ENCODE measurements at regions not wholly inside any gene's neighbourhood (a gene's known extent, or its start where the extent isn't known, plus 50 kb on each side); places are given as distances from the start of the nearest gene placed in this dataset.

- Histone ChIP-seq H3K4me1 (ENCODE audit: control insufficient read depth in 1 of 2, extremely low read depth in 1 of 2, insufficient read depth in 2 of 2, low read length in 2 of 2) (no peaks in the 10 kb centered on the region), H3K36me3 (ENCODE audit: control insufficient read depth in 2 of 2, extremely low read depth in 1 of 2, insufficient read depth in 1 of 2, low read length in 1 of 2) (no peaks in the 10 kb centered on the region), H3K9me3 (no peaks in the 10 kb centered on the region), H3K27ac (ENCODE audit: low read length) (no peak overlapping the region), H3K4me3 (ENCODE audit: control insufficient read depth in 1 of 2, extremely low read depth in 1 of 2, low read length in 1 of 2) (no peak overlapping the region), H3K27me3 (replicated peaks in 1 of 2; ENCODE audit: control insufficient read depth in 2 of 2, extremely low read depth in 1 of 2, insufficient read depth in 2 of 2, low read length in 1 of 2) (no peaks in the 10 kb centered on the region)
- ChIA-PET POLR2A (no interaction called here), CTCF (no interaction called here)
- Mint-ChIP-seq H3K4me3 (no peak overlapping the region), H3K27ac (no peak overlapping the region), H3K36me3 (no peaks in the 10 kb centered on the region), H3K4me1 (no peaks in the 10 kb centered on the region), H3K27me3 (no peaks in the 10 kb centered on the region), H3K9me3 (peaks cover 4 to 10% (median 9%) of the 10 kb centered on the region in 3 donors)
- no peak for ATAC-seq (replicated peaks in 1 of 4)
- DNase-seq = no peak
- no CpG with 5 or more reads among the region's 2 CpGs for WGBS (ENCODE audit: insufficient coverage)
Observed at GRCh38 chr18:41561961-41562360, 393.1 kb upstream of the PIK3C3 start.

GRCh38 chr18:41558715-41559114 lies 396.3 kb upstream of the PIK3C3 start:
- ChIA-PET CTCF (no interaction called here), POLR2A (no interaction called here)
- Mint-ChIP-seq H3K27ac (no peak overlapping the region), H3K27me3 (no peaks in the 10 kb centered on the region), H3K9me3 (peaks cover 8 to 11% (median 8%) of the 10 kb centered on the region in 3 donors), H3K36me3 (no peaks in the 10 kb centered on the region), H3K4me1 (no peaks in the 10 kb centered on the region), H3K4me3 (no peak overlapping the region)
- Histone ChIP-seq H3K4me3 (ENCODE audit: control insufficient read depth in 1 of 2, extremely low read depth in 1 of 2, low read length in 1 of 2) (no peak overlapping the region), H3K27ac (ENCODE audit: low read length) (no peak overlapping the region), H3K27me3 (replicated peaks in 1 of 2; ENCODE audit: control insufficient read depth in 2 of 2, extremely low read depth in 1 of 2, insufficient read depth in 2 of 2, low read length in 1 of 2) (no peaks in the 10 kb centered on the region), H3K4me1 (ENCODE audit: control insufficient read depth in 1 of 2, extremely low read depth in 1 of 2, insufficient read depth in 2 of 2, low read length in 2 of 2) (no peaks in the 10 kb centered on the region), H3K36me3 (ENCODE audit: control insufficient read depth in 2 of 2, extremely low read depth in 1 of 2, insufficient read depth in 1 of 2, low read length in 1 of 2) (no peaks in the 10 kb centered on the region), H3K9me3 (no peaks in the 10 kb centered on the region)
- WGBS (ENCODE audit: insufficient coverage) = no CpG with 5 or more reads among the region's 1 CpG
- no peak for DNase-seq
- no peak for ATAC-seq (replicated peaks in 1 of 4)

GRCh38 chr18:41553716-41554115 lies 401.3 kb upstream of the PIK3C3 start:
- H3K4me1 ChIP-seq (ENCODE audit: control insufficient read depth in 1 of 2, extremely low read depth in 1 of 2, insufficient read depth in 2 of 2, low read length in 2 of 2) = no peaks in the 10 kb centered on the region
- CTCF ChIA-PET = no interaction called here
- ATAC-seq (replicated peaks in 1 of 4) (no peak), DNase-seq (no peak)
- H3K36me3 ChIP-seq (ENCODE audit: control insufficient read depth in 2 of 2, extremely low read depth in 1 of 2, insufficient read depth in 1 of 2, low read length in 1 of 2) = no peaks in the 10 kb centered on the region
- 68% methylated on average over 3 of the region's 6 CpGs for WGBS (ENCODE audit: insufficient coverage)
- H3K27ac ChIP-seq (ENCODE audit: low read length) = no peak overlapping the region
- no peaks in the 10 kb centered on the region for H3K9me3 ChIP-seq
- H3K4me1 Mint-ChIP-seq = no peaks in the 10 kb centered on the region
- H3K27ac Mint-ChIP-seq = no peak overlapping the region
- POLR2A ChIA-PET = no interaction called here
- no peak overlapping the region for H3K4me3 Mint-ChIP-seq
- H3K27me3 Mint-ChIP-seq = no peaks in the 10 kb centered on the region
- peaks cover 4 to 10% (median 7%) of the 10 kb centered on the region in 3 donors for H3K9me3 Mint-ChIP-seq
- H3K4me3 ChIP-seq (ENCODE audit: control insufficient read depth in 1 of 2, extremely low read depth in 1 of 2, low read length in 1 of 2) = no peak overlapping the region
- no peaks in the 10 kb centered on the region for H3K36me3 Mint-ChIP-seq
- H3K27me3 ChIP-seq (replicated peaks in 1 of 2; ENCODE audit: control insufficient read depth in 2 of 2, extremely low read depth in 1 of 2, insufficient read depth in 2 of 2, low read length in 1 of 2) = no peaks in the 10 kb centered on the region

- Histone ChIP-seq H3K9me3 (no peaks in the 10 kb centered on the region), H3K4me1 (ENCODE audit: control insufficient read depth in 1 of 2, extremely low read depth in 1 of 2, insufficient read depth in 2 of 2, low read length in 2 of 2) (no peaks in the 10 kb centered on the region), H3K27me3 (replicated peaks in 1 of 2; ENCODE audit: control insufficient read depth in 2 of 2, extremely low read depth in 1 of 2, insufficient read depth in 2 of 2, low read length in 1 of 2) (no peaks in the 10 kb centered on the region), H3K4me3 (ENCODE audit: control insufficient read depth in 1 of 2, extremely low read depth in 1 of 2, low read length in 1 of 2) (no peak overlapping the region), H3K27ac (ENCODE audit: low read length) (no peak overlapping the region), H3K36me3 (ENCODE audit: control insufficient read depth in 2 of 2, extremely low read depth in 1 of 2, insufficient read depth in 1 of 2, low read length in 1 of 2) (no peaks in the 10 kb centered on the region)
- H3K27ac Mint-ChIP-seq = no peak overlapping the region
- ChIA-PET CTCF (no interaction called here), POLR2A (no interaction called here)
- H3K4me1 Mint-ChIP-seq = no peaks in the 10 kb centered on the region
- H3K4me3 Mint-ChIP-seq = no peak overlapping the region
- no peaks in the 10 kb centered on the region for H3K36me3 Mint-ChIP-seq
- DNase-seq (no peak), ATAC-seq (replicated peaks in 1 of 4) (no peak)
- WGBS (ENCODE audit: insufficient coverage) = 100% methylated on average over 2 of the region's 9 CpGs
- peaks cover 4 to 7% (median 5%) of the 10 kb centered on the region in 3 donors for H3K9me3 Mint-ChIP-seq
- no peaks in the 10 kb centered on the region for H3K27me3 Mint-ChIP-seq
Observed at GRCh38 chr18:41548521-41549260, 406.3 kb upstream of the PIK3C3 start.

- Mint-ChIP-seq H3K27ac (no peak overlapping the region), H3K36me3 (no peaks in the 10 kb centered on the region), H3K27me3 (no peaks in the 10 kb centered on the region), H3K4me1 (no peaks in the 10 kb centered on the region), H3K9me3 (peaks cover 0 to 16% (median 9%) of the 10 kb centered on the region in 3 donors), H3K4me3 (no peak overlapping the region)
- ATAC-seq (replicated peaks in 1 of 4) (no peak), DNase-seq (no peak)
- no peak overlapping the region for H3K27ac ChIP-seq (ENCODE audit: low read length)
- no peaks in the 10 kb centered on the region for H3K27me3 ChIP-seq (replicated peaks in 1 of 2; ENCODE audit: control insufficient read depth in 2 of 2, extremely low read depth in 1 of 2, insufficient read depth in 2 of 2, low read length in 1 of 2)
- H3K36me3 ChIP-seq (ENCODE audit: control insufficient read depth in 2 of 2, extremely low read depth in 1 of 2, insufficient read depth in 1 of 2, low read length in 1 of 2) = no peaks in the 10 kb centered on the region
- no CpG with 5 or more reads among the region's 2 CpGs for whole genome bisulfite sequencing (ENCODE audit: insufficient coverage)
- ChIA-PET POLR2A (no interaction called here), CTCF (no interaction called here)
- no peaks in the 10 kb centered on the region for H3K4me1 ChIP-seq (ENCODE audit: control insufficient read depth in 1 of 2, extremely low read depth in 1 of 2, insufficient read depth in 2 of 2, low read length in 2 of 2)
- H3K9me3 ChIP-seq = no peaks in the 10 kb centered on the region
- H3K4me3 ChIP-seq (ENCODE audit: control insufficient read depth in 1 of 2, extremely low read depth in 1 of 2, low read length in 1 of 2) = no peak overlapping the region
Observed at GRCh38 chr18:41545091-41545888, 409.7 kb upstream of the PIK3C3 start.

- peaks cover 0 to 17% (median 7%) of the 10 kb centered on the region in 3 donors for H3K9me3 Mint-ChIP-seq
- H3K4me1 ChIP-seq (ENCODE audit: control insufficient read depth in 1 of 2, extremely low read depth in 1 of 2, insufficient read depth in 2 of 2, low read length in 2 of 2) = no peaks in the 10 kb centered on the region
- no CpG with 5 or more reads among the region's 1 CpG for WGBS (ENCODE audit: insufficient coverage)
- no peak overlapping the region for H3K4me3 ChIP-seq (ENCODE audit: control insufficient read depth in 1 of 2, extremely low read depth in 1 of 2, low read length in 1 of 2)
- H3K9me3 ChIP-seq = no peaks in the 10 kb centered on the region
- ChIA-PET CTCF (no interaction called here), POLR2A (no interaction called here)
- no peak overlapping the region for H3K27ac Mint-ChIP-seq
- H3K27me3 ChIP-seq (replicated peaks in 1 of 2; ENCODE audit: control insufficient read depth in 2 of 2, extremely low read depth in 1 of 2, insufficient read depth in 2 of 2, low read length in 1 of 2) = no peaks in the 10 kb centered on the region
- no peaks in the 10 kb centered on the region for H3K27me3 Mint-ChIP-seq
- ATAC-seq (replicated peaks in 1 of 4) (no peak), DNase-seq (no peak)
- no peak overlapping the region for H3K27ac ChIP-seq (ENCODE audit: low read length)
- no peaks in the 10 kb centered on the region for H3K4me1 Mint-ChIP-seq
- no peaks in the 10 kb centered on the region for H3K36me3 ChIP-seq (ENCODE audit: control insufficient read depth in 2 of 2, extremely low read depth in 1 of 2, insufficient read depth in 1 of 2, low read length in 1 of 2)
- H3K36me3 Mint-ChIP-seq = no peaks in the 10 kb centered on the region
- H3K4me3 Mint-ChIP-seq = no peak overlapping the region
Observed at GRCh38 chr18:41543815-41544214, 411.2 kb upstream of the PIK3C3 start.

Measured in T-cell (primary cell).